ENCODE measurements at regions not wholly inside any gene's neighbourhood (a gene's known extent, or its start where the extent isn't known, plus 50 kb on each side); places are given as distances from the start of the nearest gene placed in this dataset.
"Not testable (repeated sequence)": the region's sequence is repeated elsewhere in the genome, so short reads cannot be mapped to it uniquely, and the experiment has no call there.

DNA sequence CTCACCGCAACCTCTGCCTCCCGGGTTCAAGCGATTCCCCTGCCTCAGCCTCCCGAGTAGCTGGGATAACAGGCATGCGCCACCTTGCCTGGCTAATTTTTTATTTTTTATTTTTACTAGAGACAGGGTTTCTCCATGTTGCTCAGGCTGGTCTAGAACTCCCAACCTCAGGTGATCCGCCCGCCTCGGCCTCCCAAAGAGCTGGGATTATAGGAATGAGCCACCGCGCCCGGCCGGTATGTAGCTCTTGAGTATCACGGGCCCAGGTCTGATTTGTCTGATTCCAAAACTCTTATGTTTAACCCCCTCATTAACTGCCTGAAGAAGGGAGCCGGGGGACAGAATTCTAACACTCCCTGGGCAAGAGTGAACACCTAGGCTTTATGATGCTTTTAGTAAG, 91.7 kb upstream of the OLIG2 start:
- TF ChIP-seq POLR2A (IDR thresholded peaks at IDR 0.05) = not testable (repeated sequence)
- TF ChIP-seq, protein P1, sequence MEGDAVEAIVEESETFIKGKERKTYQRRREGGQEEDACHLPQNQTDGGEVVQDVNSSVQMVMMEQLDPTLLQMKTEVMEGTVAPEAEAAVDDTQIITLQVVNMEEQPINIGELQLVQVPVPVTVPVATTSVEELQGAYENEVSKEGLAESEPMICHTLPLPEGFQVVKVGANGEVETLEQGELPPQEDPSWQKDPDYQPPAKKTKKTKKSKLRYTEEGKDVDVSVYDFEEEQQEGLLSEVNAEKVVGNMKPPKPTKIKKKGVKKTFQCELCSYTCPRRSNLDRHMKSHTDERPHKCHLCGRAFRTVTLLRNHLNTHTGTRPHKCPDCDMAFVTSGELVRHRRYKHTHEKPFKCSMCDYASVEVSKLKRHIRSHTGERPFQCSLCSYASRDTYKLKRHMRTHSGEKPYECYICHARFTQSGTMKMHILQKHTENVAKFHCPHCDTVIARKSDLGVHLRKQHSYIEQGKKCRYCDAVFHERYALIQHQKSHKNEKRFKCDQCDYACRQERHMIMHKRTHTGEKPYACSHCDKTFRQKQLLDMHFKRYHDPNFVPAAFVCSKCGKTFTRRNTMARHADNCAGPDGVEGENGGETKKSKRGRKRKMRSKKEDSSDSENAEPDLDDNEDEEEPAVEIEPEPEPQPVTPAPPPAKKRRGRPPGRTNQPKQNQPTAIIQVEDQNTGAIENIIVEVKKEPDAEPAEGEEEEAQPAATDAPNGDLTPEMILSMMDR (IDR thresholded peaks at IDR 0.05) = not testable (repeated sequence)
